GM12878 (cell line): ENCODE measurements at regions not wholly inside any gene's neighbourhood (a gene's known extent, or its start where the extent isn't known, plus 50 kb on each side); places are given as distances from the start of the nearest gene placed in this dataset.

Source experiments
- ATAC-seq: fragments of 200-7000 bp; cut with Tn5 transposase; 3 replicates; pipeline ENCODE4 v1.9.1; 2020; ENCODE audit warnings: mild to moderate bottlenecking, moderate library complexity
- BruUV-seq: library from RNA; stranded (reverse); fragments of 400-500 nt; replicated peaks from 2 replicates; lab custom pipeline; 2021; lab: Mats Ljungman, UMichigan
- CTCF ChIA-PET: fragments of 300-600 bp; sonication (Branson Sonifier 250); formaldehyde crosslinking; extraction: SDS; loops from one replicate; lab custom pipeline; 2021; ENCODE audit warnings: inconsistent platforms; lab: Yijun Ruan, JAX
- POLR2A ChIA-PET: fragments of 350-600 bp; formaldehyde crosslinking; extraction: SDS; loops from one replicate; lab custom pipeline; 2021; ENCODE audit warnings: inconsistent platforms; lab: Charles Lee
- RAD21 ChIA-PET: fragments of 300-600 bp; sonication (Branson Sonifier 250); formaldehyde crosslinking; loops from one replicate; lab custom pipeline; 2023; ENCODE audit warnings: antibody characterized with exemption; ENCODE audit not compliant: unreplicated experiment; lab: Charles Lee
- SMC1A ChIA-PET: fragments of 300-600 bp; sonication (Branson Sonifier 250); formaldehyde crosslinking; loops from one replicate; lab custom pipeline; 2023; ENCODE audit not compliant: unreplicated experiment, uncharacterized antibody; lab: Charles Lee
- DNase-seq: peaks from one replicate; pipeline ENCODE4 v3.0.0-alpha.2; 2011; ENCODE audit warnings: low read depth, low spot score
- FAIRE-seq: peaks from 3 replicates; lab custom pipeline; 2011; peaks lifted over from hg19 to GRCh38; lab: Jason Lieb, UNC
- H2AFZ ChIP-seq: 2 replicates; pipeline ENCODE4 v1.6.0; 2011; ENCODE audit warnings: low read depth, low read length, control low read depth; ENCODE audit not compliant: control insufficient read depth
- H3K27ac ChIP-seq: 2 replicates; pipeline ENCODE4 v1.5.1; 2011; ENCODE audit warnings: control low read depth; ENCODE audit not compliant: control insufficient read depth, insufficient read depth
- H3K27me3 ChIP-seq, 2 experiments: replicated peaks in 1 of 2; 2 replicates each; pipeline versions ENCODE4 v1.6.0 to v1.6.1; 2011; ENCODE audit warnings: low read length in 1 of 2; ENCODE audit not compliant: control insufficient read depth in 2 of 2, insufficient read depth in 2 of 2
- H3K36me3 ChIP-seq, 2 experiments: 2 replicates each; pipeline ENCODE4 v1.5.1; 2011; ENCODE audit warnings: low read length in 1 of 2; ENCODE audit not compliant: control insufficient read depth in 2 of 2, insufficient read depth in 2 of 2
- H3K4me1 ChIP-seq: 2 replicates; pipeline ENCODE4 v1.6.1; 2011; ENCODE audit warnings: mild to moderate bottlenecking, low read length, moderate library complexity, mixed read lengths; ENCODE audit not compliant: control insufficient read depth, insufficient read depth
- H3K4me2 ChIP-seq: 2 replicates; pipeline ENCODE4 v1.6.0; 2011; ENCODE audit warnings: control low read depth; ENCODE audit not compliant: control insufficient read depth, insufficient read depth
- H3K4me3 ChIP-seq: fragments of 200-600 bp; sonication (generic); 2 replicates; pipeline ENCODE4 v1.5.1; 2016
- H3K79me2 ChIP-seq: 2 replicates; pipeline ENCODE4 v1.6.0; 2011; ENCODE audit warnings: low read length; ENCODE audit not compliant: control insufficient read depth, insufficient read depth
- H3K9ac ChIP-seq: 2 replicates; pipeline ENCODE4 v1.8.0; 2011; ENCODE audit warnings: low read length, control low read depth, mixed read lengths; ENCODE audit not compliant: control insufficient read depth, insufficient read depth
- H3K9me3 ChIP-seq: replicated peaks from 3 replicates; pipeline ENCODE4 v1.5.1; 2011; ENCODE audit warnings: mild to moderate bottlenecking, low read length; ENCODE audit not compliant: control insufficient read depth, insufficient read depth
- H4K20me1 ChIP-seq: 2 replicates; pipeline ENCODE4 v1.6.0; 2011; ENCODE audit not compliant: control insufficient read depth, insufficient read depth
- ELK1 ChIP-seq: IDR thresholded peaks from 2 replicates; pipeline ENCODE4 v1.6.1; 2012; ENCODE audit warnings: low read depth, low read length, improper control_type of control experiment
- GATAD2B ChIP-seq: fragments of 450-650 bp; conservative IDR thresholded peaks from 2 replicates; pipeline ENCODE4 v1.6.1; 2017; ENCODE audit warnings: low read depth, mild to moderate bottlenecking, moderate library complexity
- HCFC1 ChIP-seq: fragments of 150-350 bp; IDR thresholded peaks from 2 replicates; pipeline ENCODE4 v1.6.1; 2014; ENCODE audit warnings: low read length
- MYC ChIP-seq: IDR thresholded peaks from 2 replicates; pipeline ENCODE4 v1.6.1; 2011; ENCODE audit warnings: mild to moderate bottlenecking, low read length, moderate library complexity, inconsistent platforms; ENCODE audit not compliant: insufficient read depth, insufficient replicate concordance, insufficient read length, severe bottlenecking
- NFXL1 ChIP-seq: fragments of 450-650 bp; IDR thresholded peaks from 2 replicates; pipeline ENCODE4 v1.6.1; 2017; ENCODE audit warnings: antibody characterized with exemption, mild to moderate bottlenecking, borderline replicate concordance
- NKRF ChIP-seq: fragments of 450-650 bp; conservative IDR thresholded peaks from 2 replicates; pipeline ENCODE4 v1.6.1; 2017; ENCODE audit warnings: mild to moderate bottlenecking, moderate library complexity
- SPI1 ChIP-seq: IDR thresholded peaks from 2 replicates; pipeline ENCODE4 v1.6.1; 2011; ENCODE audit warnings: low read depth, mild to moderate bottlenecking, low read length, moderate library complexity, borderline replicate concordance; ENCODE audit not compliant: insufficient read depth
- STAT3 ChIP-seq: IDR thresholded peaks from 2 replicates; pipeline ENCODE4 v1.6.1; 2011; ENCODE audit warnings: low read depth, low read length, improper control_type of control experiment
- WGBS: methylation state at CpG from one replicate; pipeline ENCODE4 v1.1.6; 2016; ENCODE audit warnings: low lambda C conversion rate; ENCODE audit not compliant: insufficient replicate concordance, insufficient coverage; ENCODE audit errors: missing lambda C conversion rate; 5-methylcytosine and 5-hydroxymethylcytosine counted together
- in situ Hi-C: fragments of 300-500 bp; cut with MboI; formaldehyde crosslinking; loops from 9 replicates; pipeline ENCODE4 v1.14.3; 2018; ENCODE audit warnings: mixed read lengths
- intact Hi-C: fragments of 100-400 bp; cut with micrococcal nuclease; formaldehyde crosslinking; loops from one replicate; pipeline ENCODE4 v1.14.2; 2022; ENCODE audit not compliant: unreplicated experiment

GRCh38 chr15:94596707-94597106, 365.3 kb downstream of the MCTP2 start:
- H3K9ac ChIP-seq, result no peak overlapping the region
- SMC1A ChIA-PET, result interaction anchor here (0.7 to 1.0 kb wide), 2 partner anchors 264 to 648 kb away, joined by 3 read pairs; no protein-coding TSS in a partner anchor
- CTCF ChIA-PET, result no interaction called here
- no peak for DNase-seq
- intact Hi-C loops, result no loop called here
- no peaks in the 10 kb centered on the region for H3K79me2 ChIP-seq
- POLR2A ChIA-PET, result interaction anchor here (0.7 kb wide), 1 partner anchor 76 kb away, joined by 3 read pairs; no protein-coding TSS in a partner anchor
- ATAC-seq, result no peak
- no peaks in the 10 kb centered on the region for H4K20me1 ChIP-seq
- no peak for FAIRE-seq
- in situ Hi-C loops, result no loop called here
- H3K36me3 ChIP-seq, result no peaks in the 10 kb centered on the region
- no peak overlapping the region for H3K4me2 ChIP-seq
- H2AFZ ChIP-seq, result no peak overlapping the region
- H3K27ac ChIP-seq, result no peak overlapping the region
- no peak overlapping the region for H3K4me3 ChIP-seq
- BruUV-seq, result no TSS peak
- no peaks in the 10 kb centered on the region for H3K9me3 ChIP-seq
- 0% methylated on average over 1 of the region's 1 CpG for WGBS
- H3K4me1 ChIP-seq, result no peaks in the 10 kb centered on the region
- RAD21 ChIA-PET, result no interaction called here
- H3K27me3 ChIP-seq, result peaks cover 0 to 1% of the 10 kb centered on the region in 2 experiments; a peak in 1 of 4 replicates
- TF ChIP-seq STAT3, result no peak
- no peak for TF ChIP-seq MYC
- TF ChIP-seq GATAD2B, result no peak
- no peak for TF ChIP-seq ELK1
- no peak for TF ChIP-seq NFXL1
- no peak for TF ChIP-seq NKRF
- no peak for TF ChIP-seq HCFC1
- TF ChIP-seq SPI1, result no peak
